ENCODE measurements at regions not wholly inside any gene's neighbourhood (a gene's known extent, or its start where the extent isn't known, plus 50 kb on each side); places are given as distances from the start of the nearest gene placed in this dataset.

- DNase-seq (ENCODE audit: low spot score) (no peak), ATAC-seq (no peak)
- H3K9me2 ChIP-seq (ENCODE audit: insufficient read depth) = 0 out of 2 replicates have a peak, but pooled peaks cover 19% of the 10 kb centered on the region
- Mint-ChIP-seq H3K9me3 (no peaks in the 10 kb centered on the region), H3K27ac (no peak overlapping the region), H3K4me1 (no peaks in the 10 kb centered on the region), H3K36me3 (ENCODE audit: low read depth) (no peaks in the 10 kb centered on the region), H3K4me3 (no peak overlapping the region), H3K27me3 (ENCODE audit: insufficient read depth, low read depth, poor library complexity) (peaks cover 8% of the 10 kb centered on the region)
- H3K79me2 ChIP-seq (replicated peaks; ENCODE audit: insufficient read depth) = no peaks in the 10 kb centered on the region
- H3K4me2 ChIP-seq = no peak overlapping the region
- TF ChIP-seq JUNB (IDR thresholded peaks at IDR 0.05; ENCODE audit: unreplicated experiment) (no peak), CTCF (conservative IDR thresholded peaks at IDR 0.05; ENCODE audit: low read depth in 2 of 2) (no peak), ETS1 (IDR thresholded peaks at IDR 0.05) (no peak)
- H3K27me3 ChIP-seq (ENCODE audit: insufficient read depth) = peaks cover 18% of the 10 kb centered on the region
- no peak overlapping the region for H2AFZ ChIP-seq
- H3F3A ChIP-seq (replicated peaks; ENCODE audit: low read depth) = no peaks in the 10 kb centered on the region
- H3K4me3 ChIP-seq = no peak overlapping the region
- no peaks in the 10 kb centered on the region for H3K36me3 ChIP-seq (ENCODE audit: insufficient read depth)
- H3K4me1 ChIP-seq (ENCODE audit: insufficient read depth) = no peaks in the 10 kb centered on the region
- H4K20me1 ChIP-seq (replicated peaks; ENCODE audit: insufficient read depth) = no peaks in the 10 kb centered on the region
- no peak overlapping the region for H3K27ac ChIP-seq (ENCODE audit: low read depth)
Measured at GRCh38 chr2:204234879-204235278, 298.3 kb downstream of the ICOS start.

GRCh38 chr2:204237416-204237815 lies 300.9 kb downstream of the ICOS start:
- no peak for TF ChIP-seq NANOG (IDR thresholded peaks at IDR 0.05; ENCODE audit: borderline replicate concordance)
- no peak for TF ChIP-seq CREB1 (CRISPR knock-in tag; IDR thresholded peaks at IDR 0.05; ENCODE audit: low read depth)
- no peak for TF ChIP-seq ZNF331 (CRISPR knock-in tag; IDR thresholded peaks at IDR 0.05; ENCODE audit: low read depth)
- no peak for TF ChIP-seq CTCF (conservative IDR thresholded peaks at IDR 0.05; ENCODE audit: low read depth in 2 of 2)
- Histone ChIP-seq H3K36me3 (ENCODE audit: insufficient read depth) (no peaks in the 10 kb centered on the region), H3K27me3 (ENCODE audit: insufficient read depth) (no peaks in the 10 kb centered on the region), H3F3A (replicated peaks; ENCODE audit: low read depth) (no peaks in the 10 kb centered on the region), H3K4me2 (no peak overlapping the region), H3K4me1 (ENCODE audit: insufficient read depth) (no peaks in the 10 kb centered on the region), H3K79me2 (replicated peaks; ENCODE audit: insufficient read depth) (no peaks in the 10 kb centered on the region), H3K4me3 (no peak overlapping the region), H3K27ac (ENCODE audit: low read depth) (no peak overlapping the region), H2AFZ (no peak overlapping the region), H3K9me2 (ENCODE audit: insufficient read depth) (peaks cover 32% of the 10 kb centered on the region; the same call in 1 of the 2 replicates), H4K20me1 (replicated peaks; ENCODE audit: insufficient read depth) (no peaks in the 10 kb centered on the region)
- no peak for ATAC-seq
- no peaks in the 10 kb centered on the region for H3K27me3 Mint-ChIP-seq (ENCODE audit: insufficient read depth, low read depth, poor library complexity)
- H3K27ac Mint-ChIP-seq = no peak overlapping the region
- DNase-seq (ENCODE audit: low spot score) = no peak
- no peaks in the 10 kb centered on the region for H3K4me1 Mint-ChIP-seq
- no peaks in the 10 kb centered on the region for H3K36me3 Mint-ChIP-seq (ENCODE audit: low read depth)
- H3K4me3 Mint-ChIP-seq = no peak overlapping the region
- no peaks in the 10 kb centered on the region for H3K9me3 Mint-ChIP-seq

All from GM23338 (cell line).